Loucy (cell line): ENCODE measurements at regions not wholly inside any gene's neighbourhood (a gene's known extent, or its start where the extent isn't known, plus 50 kb on each side); places are given as distances from the start of the nearest gene placed in this dataset.

ENCODE experiments used
- CTCF ChIP-seq: fragments of 200-600 bp; sonication (generic); conservative IDR thresholded peaks from 2 replicates; pipeline ENCODE4 v1.5.1; 2014; ENCODE audit warnings: mild to moderate bottlenecking, antibody characterized with exemption, low read length
- EZH2phosphoT487 ChIP-seq: fragments of 200-600 bp; IDR thresholded peaks from 2 replicates; pipeline ENCODE4 v1.6.1; 2018; ENCODE audit warnings: antibody characterized with exemption, mild to moderate bottlenecking, moderate library complexity, borderline replicate concordance

GRCh38 chr1:18569251-18569650 lies 61.4 kb upstream of the PAX7 start:
- no peak for TF ChIP-seq CTCF
- no peak for TF ChIP-seq EZH2phosphoT487
